Endothelial cell of umbilical vein (primary cell): ENCODE measurements at regions not wholly inside any gene's neighbourhood (a gene's known extent, or its start where the extent isn't known, plus 50 kb on each side); places are given as distances from the start of the nearest gene placed in this dataset.
A peak's percentile ranks its signal among the peaks of the same experiment; 100 is the strongest.

Source experiments
- BruUV-seq: library from RNA; stranded (reverse); fragments of 400-500 nt; replicated peaks from 2 replicates; lab custom pipeline; 2021; lab: Mats Ljungman, UMichigan
- CTCF ChIA-PET: fragments of 300-600, 350-600 bp; sonication (Branson Sonifier 250); formaldehyde crosslinking; loops from one replicate; lab custom pipeline; 2021; ENCODE audit warnings: antibody characterized with exemption, inconsistent platforms; lab: Charles Lee
- POLR2A ChIA-PET: fragments of 300-600, 350-600 bp; sonication (Branson Sonifier 250); formaldehyde crosslinking; loops from one replicate; lab custom pipeline; 2021; ENCODE audit warnings: antibody characterized with exemption, inconsistent platforms; lab: Charles Lee
- DNase-seq: peaks from one replicate; pipeline ENCODE4 v3.0.0-alpha.2; 2011; ENCODE audit warnings: low read depth, low spot score
- FAIRE-seq: peaks from 2 replicates; lab custom pipeline; 2011; peaks lifted over from hg19 to GRCh38; lab: Jason Lieb, UNC
- H2AFZ ChIP-seq: 2 replicates; pipeline ENCODE4 v1.6.0; 2012; ENCODE audit warnings: low read depth, low read length, control low read depth, inconsistent platforms
- H3K27ac ChIP-seq: 2 replicates; pipeline ENCODE4 v1.5.1; 2011; ENCODE audit warnings: low read depth, mild to moderate bottlenecking, control low read depth, low read length, moderate library complexity; ENCODE audit not compliant: insufficient read depth
- H3K27me3 ChIP-seq, 2 experiments: 2 replicates each; pipeline versions ENCODE4 v1.6.0 to v1.6.1; 2011; ENCODE audit warnings: low read length in 2 of 2, mixed read lengths in 1 of 2; ENCODE audit not compliant: control insufficient read depth in 2 of 2, insufficient read depth in 2 of 2
- H3K36me3 ChIP-seq, 2 experiments: 2 replicates in 1 of 2; 3 replicates in 1 of 2; pipeline ENCODE4 v1.5.1; 2011; ENCODE audit warnings: low read length in 2 of 2, mild to moderate bottlenecking in 1 of 2, moderate library complexity in 1 of 2; ENCODE audit not compliant: control insufficient read depth in 2 of 2, insufficient read depth in 2 of 2; ENCODE audit errors: extremely low read depth in 1 of 2
- H3K4me1 ChIP-seq: 3 replicates; pipeline ENCODE4 v1.5.1; 2011; ENCODE audit warnings: mild to moderate bottlenecking, low read length; ENCODE audit not compliant: control insufficient read depth, insufficient read depth; ENCODE audit errors: extremely low read depth
- H3K4me2 ChIP-seq: 2 replicates; pipeline ENCODE4 v1.6.1; 2011; ENCODE audit warnings: low read length, control low read depth, mixed read lengths; ENCODE audit not compliant: insufficient read depth
- H3K4me3 ChIP-seq, 3 experiments: fragments of 200-600 bp in 1 of 3; sonication (generic), shearing (Covaris generic) in 1 of 3; replicated peaks in 1 of 3; 2 replicates each; pipeline ENCODE4 v1.5.1; 2011 to 2016; ENCODE audit warnings: control low read depth in 3 of 3, low read length in 3 of 3, mild to moderate bottlenecking in 2 of 3, inconsistent platforms in 1 of 3, low read depth in 1 of 3, moderate library complexity in 1 of 3; ENCODE audit not compliant: insufficient read depth in 1 of 3
- H3K79me2 ChIP-seq: 2 replicates; pipeline ENCODE4 v1.6.0; 2012; ENCODE audit warnings: low read length, inconsistent platforms; ENCODE audit not compliant: control insufficient read depth, insufficient read depth
- H3K9ac ChIP-seq: replicated peaks from 2 replicates; pipeline ENCODE3; 2011; ENCODE audit warnings: low read length, control low read depth; ENCODE audit not compliant: insufficient read depth; ENCODE audit errors: extremely low read depth
- H3K9me1 ChIP-seq: replicated peaks from 3 replicates; pipeline ENCODE4 v1.6.0; 2011; ENCODE audit warnings: mild to moderate bottlenecking, low read length; ENCODE audit not compliant: control insufficient read depth, insufficient read depth; ENCODE audit errors: extremely low read depth
- H3K9me3 ChIP-seq: replicated peaks from 2 replicates; pipeline ENCODE4 v1.5.1; 2012; ENCODE audit warnings: low read length, inconsistent platforms; ENCODE audit not compliant: control insufficient read depth, insufficient read depth
- H4K20me1 ChIP-seq: replicated peaks from 2 replicates; pipeline ENCODE3; 2011; ENCODE audit warnings: mild to moderate bottlenecking, low read length; ENCODE audit not compliant: control insufficient read depth, insufficient read depth; ENCODE audit errors: extremely low read depth
- CTCF ChIP-seq, 2 donors: IDR thresholded peaks; 1 replicate in 1 of 2; 2 replicates in 1 of 2; pipeline ENCODE4 v1.5.1; 2011; ENCODE audit warnings: low read length in 2 of 2, mild to moderate bottlenecking in 2 of 2, moderate library complexity in 2 of 2, control low read depth in 1 of 2, inconsistent platforms in 1 of 2, low read depth in 1 of 2; ENCODE audit not compliant: insufficient read depth in 1 of 2; ENCODE audit errors: extremely low read depth in 1 of 2
- EZH2 ChIP-seq: IDR thresholded peaks from 2 replicates; pipeline ENCODE4 v1.6.1; 2012; ENCODE audit warnings: borderline replicate concordance, low read depth, mild to moderate bottlenecking, moderate library complexity, low read length, inconsistent platforms; ENCODE audit not compliant: severe bottlenecking
- GATA2 ChIP-seq: IDR thresholded peaks from 2 replicates; pipeline ENCODE4 v1.7.0; 2011; ENCODE audit warnings: low read depth, mild to moderate bottlenecking, moderate library complexity, mixed read lengths, low read length; ENCODE audit not compliant: insufficient read length, insufficient read depth
- MAX ChIP-seq: IDR thresholded peaks from 2 replicates; pipeline ENCODE4 v1.6.1; 2011; ENCODE audit not compliant: insufficient read depth, insufficient read length
- POLR2A ChIP-seq: IDR thresholded peaks from 2 replicates; pipeline ENCODE4 v1.6.1; 2012; ENCODE audit warnings: low read depth, mild to moderate bottlenecking, control low read depth, low read length
- dilution Hi-C: fragments of 300-500 bp; cut with MboI; formaldehyde crosslinking; loops from one replicate; pipeline ENCODE4 v1.15.0; 2019; ENCODE audit warnings: low sequenced_read_pairs; ENCODE audit not compliant: extremely low pct_ligation_motif_present
- intact Hi-C: fragments of 100-400 bp; cut with micrococcal nuclease; formaldehyde crosslinking; loops from one replicate; pipeline ENCODE4 v1.10.0; 2022

- ChIA-PET POLR2A (no interaction called here), CTCF (no interaction called here)
- no TSS peak for BruUV-seq
- Histone ChIP-seq H3K9me1 (no peaks in the 10 kb centered on the region), H3K79me2 (no peaks in the 10 kb centered on the region), H3K9ac (no peak overlapping the region), H3K4me3 (no peak overlapping the region), H4K20me1 (no peaks in the 10 kb centered on the region), H3K9me3 (no peaks in the 10 kb centered on the region), H3K27ac (no peak overlapping the region), H3K4me2 (no peak overlapping the region), H3K36me3 (no peaks in the 10 kb centered on the region), H3K27me3 (peaks cover 1 to 6% of the 10 kb centered on the region in 2 experiments), H3K4me1 (peaks cover 5% of the 10 kb centered on the region), H2AFZ (no peak overlapping the region)
- dilution Hi-C loops: no loop called here
- intact Hi-C loops: no loop called here
- TF ChIP-seq POLR2A (no peak), EZH2 (no peak), GATA2 (no peak), MAX (no peak)
- no peak for DNase-seq
- no peak for FAIRE-seq
Observed at GRCh38 chr18:70468861-70469547, 180.2 kb downstream of the SOCS6 start.

- Histone ChIP-seq H3K79me2 (no peaks in the 10 kb centered on the region), H3K9me3 (no peaks in the 10 kb centered on the region), H3K4me2 (peak overlapping the region; percentile 78), H3K27ac (no peak overlapping the region), H4K20me1 (no peaks in the 10 kb centered on the region), H3K9me1 (no peaks in the 10 kb centered on the region), H3K4me1 (peaks cover 5% of the 10 kb centered on the region), H3K4me3 (peak overlapping the region; percentile 14 to 50 (median 21)), H3K36me3 (no peaks in the 10 kb centered on the region), H3K27me3 (peaks cover 8 to 28% of the 10 kb centered on the region in 2 experiments), H3K9ac (no peak overlapping the region), H2AFZ (peak overlapping the region; percentile 89)
- ChIA-PET POLR2A (no interaction called here), CTCF (interaction anchor here (1.3 kb wide), 1 partner anchor 27 kb away, joined by 3 read pairs; no protein-coding TSS in a partner anchor)
- BruUV-seq: no TSS peak
- TF ChIP-seq CTCF (IDR thresholded peaks at IDR 0.05; ENCODE audit: extremely low read depth in 1 of 2, insufficient read depth in 1 of 2, low read depth in 1 of 2, low read length in 2 of 2) (peak; percentile 17 to 50), GATA2 (no peak)
- FAIRE-seq: peak; percentile 66
- intact Hi-C loops: no loop called here
- dilution Hi-C loops: no loop called here
- DNase-seq: peak; percentile 73
Observed at GRCh38 chr18:70464343-70465114, 175.7 kb downstream of the SOCS6 start.
